Duodenal mucosa (tissue), 2 donors: ENCODE measurements at regions not wholly inside any gene's neighbourhood (a gene's known extent, or its start where the extent isn't known, plus 50 kb on each side); places are given as distances from the start of the nearest gene placed in this dataset.

Experiments
- H3K27ac ChIP-seq: one replicate; pipeline ENCODE4 v1.7.0; 2013; ENCODE audit warnings: low read depth, low read length
- H3K27me3 ChIP-seq, 2 donors: one replicate each; pipeline ENCODE4 v1.7.0; 2013; ENCODE audit warnings: low read length in 2 of 2, control low read depth in 1 of 2; ENCODE audit not compliant: insufficient read depth in 2 of 2, control insufficient read depth in 1 of 2
- H3K36me3 ChIP-seq, 2 donors: one replicate each; pipeline ENCODE4 v1.7.0; 2013; ENCODE audit warnings: low read length in 2 of 2, control low read depth in 1 of 2; ENCODE audit not compliant: insufficient read depth in 2 of 2, control insufficient read depth in 1 of 2
- H3K4me1 ChIP-seq, 2 donors: one replicate each; pipeline ENCODE4 v1.7.0; 2013; ENCODE audit warnings: low read length in 2 of 2, control low read depth in 1 of 2; ENCODE audit not compliant: insufficient read depth in 2 of 2, control insufficient read depth in 1 of 2
- H3K4me3 ChIP-seq, 2 donors: one replicate each; pipeline ENCODE4 v1.7.0; 2013; ENCODE audit warnings: low read length in 2 of 2, low read depth in 1 of 2
- H3K9ac ChIP-seq, 2 donors: one replicate each; pipeline ENCODE4 v1.7.0; 2013; ENCODE audit warnings: low read length in 2 of 2, low read depth in 1 of 2
- H3K9me3 ChIP-seq, 2 donors: one replicate each; pipeline ENCODE4 v1.7.0; 2013; ENCODE audit warnings: low read length in 2 of 2, control low read depth in 1 of 2; ENCODE audit not compliant: control insufficient read depth in 1 of 2

- no peaks in the 10 kb centered on the region for H3K9me3 ChIP-seq
These were observed 542.4 kb upstream of the C16orf82 start for GRCh38 chr16:26524281-26524680.

GRCh38 chr16:26524846-26525245 lies 541.9 kb upstream of the C16orf82 start:
- H3K4me1 ChIP-seq = no peaks in the 10 kb centered on the region
- no peak overlapping the region for H3K4me3 ChIP-seq
- H3K27ac ChIP-seq = no peak overlapping the region
- no peak overlapping the region for H3K9ac ChIP-seq
- H3K36me3 ChIP-seq = no peaks in the 10 kb centered on the region
- no peaks in the 10 kb centered on the region for H3K27me3 ChIP-seq
- H3K9me3 ChIP-seq = no peaks in the 10 kb centered on the region

More at GRCh38 chr16:26524281-26524680, 542.4 kb upstream of the C16orf82 start:
- Histone ChIP-seq H3K4me1 (no peaks in the 10 kb centered on the region), H3K9ac (no peak overlapping the region), H3K4me3 (no peak overlapping the region), H3K27ac (no peak overlapping the region), H3K36me3 (no peaks in the 10 kb centered on the region), H3K27me3 (no peaks in the 10 kb centered on the region)

GRCh38 chr16:26525856-26526255 lies 540.9 kb upstream of the C16orf82 start:
- no peak overlapping the region for H3K4me3 ChIP-seq
- no peaks in the 10 kb centered on the region for H3K27me3 ChIP-seq
- H3K27ac ChIP-seq = no peak overlapping the region
- H3K4me1 ChIP-seq = no peaks in the 10 kb centered on the region
- H3K9me3 ChIP-seq = no peaks in the 10 kb centered on the region
- H3K36me3 ChIP-seq = no peaks in the 10 kb centered on the region
- no peak overlapping the region for H3K9ac ChIP-seq

GRCh38 chr16:26526633-26527032 lies 540.1 kb upstream of the C16orf82 start:
- Histone ChIP-seq H3K27me3 (no peaks in the 10 kb centered on the region), H3K9me3 (no peaks in the 10 kb centered on the region)

DNA sequence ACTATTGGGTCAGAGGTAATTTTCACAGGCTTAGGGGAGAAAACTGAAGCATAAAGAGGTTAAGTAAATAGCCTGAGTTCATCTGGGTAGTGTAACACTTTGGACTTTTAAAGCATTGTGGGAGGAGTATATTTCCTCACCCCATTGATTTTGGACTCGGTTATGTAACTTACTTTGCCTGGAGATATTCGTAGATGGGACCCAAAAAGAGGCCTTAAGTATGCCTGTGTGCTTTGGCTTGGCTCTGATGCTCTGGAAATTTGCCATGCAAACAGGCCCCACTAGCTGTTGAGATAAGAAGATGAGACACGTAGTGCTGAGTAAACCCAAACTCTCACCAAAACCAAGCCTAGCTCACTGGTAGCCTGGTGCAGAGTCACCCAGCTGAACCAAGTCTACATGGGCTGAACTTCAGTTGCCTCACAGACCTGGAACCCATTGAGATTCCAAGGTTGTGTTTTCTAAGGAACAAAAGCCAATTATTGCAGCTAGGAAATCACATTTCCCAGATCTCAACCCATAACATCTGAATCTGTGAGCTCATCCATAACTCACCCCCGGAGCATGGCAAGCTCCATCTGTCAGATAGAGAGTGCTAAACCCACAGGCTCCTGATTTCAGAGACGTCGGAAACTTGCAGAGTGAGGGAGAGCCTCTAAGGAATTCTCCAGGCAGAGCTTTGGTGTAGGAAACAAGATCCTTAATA lies 536.0 kb upstream of the C16orf82 start:
- no peaks in the 10 kb centered on the region for H3K4me1 ChIP-seq
- no peak overlapping the region for H3K9ac ChIP-seq
- no peaks in the 10 kb centered on the region for H3K9me3 ChIP-seq
- no peak overlapping the region for H3K27ac ChIP-seq
- no peaks in the 10 kb centered on the region for H3K27me3 ChIP-seq
- H3K36me3 ChIP-seq = no peaks in the 10 kb centered on the region
- H3K4me3 ChIP-seq = no peak overlapping the region

More at GRCh38 chr16:26526633-26527032, 540.1 kb upstream of the C16orf82 start:
- Histone ChIP-seq H3K4me1 (no peaks in the 10 kb centered on the region), H3K36me3 (no peaks in the 10 kb centered on the region), H3K4me3 (no peak overlapping the region), H3K27ac (no peak overlapping the region), H3K9ac (no peak overlapping the region)

DNA sequence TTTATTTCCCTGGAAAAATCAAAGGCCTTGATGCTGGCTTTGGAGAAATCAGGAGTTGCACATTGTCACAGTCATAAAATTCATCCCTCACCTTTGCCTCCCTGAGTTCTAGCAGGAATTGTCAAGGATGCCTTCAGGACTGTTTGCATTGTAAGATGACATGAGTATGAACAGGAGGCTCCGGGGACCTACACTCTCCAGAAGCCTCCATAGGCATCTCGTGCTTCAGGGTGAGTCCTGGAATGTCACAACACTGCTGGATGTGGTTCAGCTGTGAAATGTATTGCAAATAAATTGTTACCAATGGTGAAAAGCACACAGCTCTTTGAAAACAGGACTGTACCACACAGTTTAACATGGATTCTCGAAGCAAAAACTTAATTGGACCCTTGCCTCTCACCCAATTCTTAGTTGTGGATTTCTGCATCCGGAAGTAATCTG lies 535.4 kb upstream of the C16orf82 start:
- Histone ChIP-seq H3K9ac (no peak overlapping the region), H3K4me3 (no peak overlapping the region), H3K27me3 (no peaks in the 10 kb centered on the region), H3K9me3 (no peaks in the 10 kb centered on the region), H3K27ac (no peak overlapping the region), H3K36me3 (no peaks in the 10 kb centered on the region), H3K4me1 (no peaks in the 10 kb centered on the region)

DNA sequence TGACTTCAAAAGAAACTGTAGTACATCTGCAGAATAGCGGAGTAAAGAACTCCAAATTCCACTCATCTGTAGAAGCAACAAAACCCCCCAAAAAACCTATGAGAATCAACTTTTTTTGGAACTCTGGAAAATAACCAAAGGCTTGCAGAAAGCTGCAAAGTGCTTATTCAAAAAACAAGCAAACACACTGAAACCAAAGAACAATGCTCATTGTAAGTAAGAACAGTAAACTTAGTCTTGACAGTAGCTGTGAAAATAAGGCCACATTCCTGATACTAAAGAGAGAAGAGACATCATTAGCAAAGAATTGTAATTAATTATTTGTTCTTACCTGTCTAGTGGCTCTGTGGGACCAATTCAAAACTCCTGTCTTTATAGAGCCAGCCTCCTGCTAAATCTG lies 534.3 kb upstream of the C16orf82 start:
- Histone ChIP-seq H3K4me3 (no peak overlapping the region), H3K9me3 (no peaks in the 10 kb centered on the region), H3K4me1 (no peaks in the 10 kb centered on the region), H3K36me3 (no peaks in the 10 kb centered on the region), H3K27me3 (no peaks in the 10 kb centered on the region), H3K9ac (no peak overlapping the region), H3K27ac (no peak overlapping the region)

GRCh38 chr16:26542198-26542597 lies 524.5 kb upstream of the C16orf82 start:
- H3K9me3 ChIP-seq = peaks cover 0 to 4% of the 10 kb centered on the region in 2 donors
- no peak overlapping the region for H3K9ac ChIP-seq
- no peaks in the 10 kb centered on the region for H3K4me1 ChIP-seq
- H3K27ac ChIP-seq = no peak overlapping the region
- no peak overlapping the region for H3K4me3 ChIP-seq
- no peaks in the 10 kb centered on the region for H3K36me3 ChIP-seq
- no peaks in the 10 kb centered on the region for H3K27me3 ChIP-seq

GRCh38 chr16:26546573-26546972 lies 520.2 kb upstream of the C16orf82 start:
- H3K9me3 ChIP-seq = peaks cover 4 to 5% of the 10 kb centered on the region in 2 donors
- no peaks in the 10 kb centered on the region for H3K36me3 ChIP-seq
- H3K9ac ChIP-seq = no peak overlapping the region
- H3K27me3 ChIP-seq = no peaks in the 10 kb centered on the region
- no peak overlapping the region for H3K4me3 ChIP-seq
- no peak overlapping the region for H3K27ac ChIP-seq
- no peaks in the 10 kb centered on the region for H3K4me1 ChIP-seq

DNA sequence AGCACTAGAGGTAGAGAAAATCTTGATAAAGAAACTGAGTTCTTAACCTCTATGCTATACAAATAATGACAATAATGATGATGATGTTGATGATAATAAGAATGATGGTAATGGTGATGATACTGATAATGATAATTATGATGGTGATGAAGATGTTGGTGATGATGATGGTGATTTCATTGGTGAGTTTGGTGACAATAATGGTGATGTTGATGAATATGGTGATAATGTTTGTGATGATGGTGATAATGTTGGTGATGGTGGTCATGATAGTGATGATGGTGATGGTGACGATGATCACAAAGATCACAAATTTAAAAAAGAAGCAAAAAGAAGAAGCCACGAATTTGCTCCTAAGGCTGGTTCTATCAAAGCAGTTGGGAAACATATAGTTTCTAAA lies 519.0 kb upstream of the C16orf82 start:
- Histone ChIP-seq H3K27me3 (no peaks in the 10 kb centered on the region), H3K9ac (no peak overlapping the region), H3K9me3 (peaks cover 0 to 8% of the 10 kb centered on the region in 2 donors), H3K27ac (no peak overlapping the region), H3K36me3 (no peaks in the 10 kb centered on the region), H3K4me1 (no peaks in the 10 kb centered on the region), H3K4me3 (no peak overlapping the region)
